ENCODE measurements at regions not wholly inside any gene's neighbourhood (a gene's known extent, or its start where the extent isn't known, plus 50 kb on each side); places are given as distances from the start of the nearest gene placed in this dataset.
A peak's percentile ranks its signal among the peaks of the same experiment; 100 is the strongest.

- H2BK5ac ChIP-seq (ENCODE audit: low read length) = no peak overlapping the region
- no peak overlapping the region for H2BK12ac ChIP-seq (ENCODE audit: low read length)
- H4K91ac ChIP-seq (ENCODE audit: low read depth, low read length, poor library complexity) = no peak overlapping the region
- no peak overlapping the region for H3K18ac ChIP-seq (ENCODE audit: low read length)
- H3K4me1 ChIP-seq (ENCODE audit: control insufficient read depth in 2 of 2, insufficient read depth in 1 of 2, low read depth in 1 of 2, low read length in 2 of 2) = no peaks in the 10 kb centered on the region
- no peak overlapping the region for H3K4ac ChIP-seq (ENCODE audit: low read length)
- no peak overlapping the region for H3K27ac ChIP-seq (replicated peaks; ENCODE audit: low read length)
- H2BK15ac ChIP-seq (ENCODE audit: low read length) = no peak overlapping the region
- no peak overlapping the region for H3K9ac ChIP-seq (ENCODE audit: low read depth, low read length, poor library complexity)
- no peaks in the 10 kb centered on the region for H3K79me1 ChIP-seq (ENCODE audit: low read depth, low read length)
- H3K9me3 ChIP-seq (replicated peaks in 1 of 2; ENCODE audit: control insufficient read depth in 2 of 2, insufficient read depth in 1 of 2, low read depth in 1 of 2, low read length in 2 of 2) = peaks cover 0 to 3% of the 10 kb centered on the region in 2 donors
- H4K8ac ChIP-seq (ENCODE audit: low read depth, low read length) = no peak overlapping the region
- no peak overlapping the region for H2BK120ac ChIP-seq (ENCODE audit: low read depth, low read length)
- H3K4me3 ChIP-seq (ENCODE audit: low read length in 2 of 2) = no peak overlapping the region
- no CpG with 5 or more reads among the region's 1 CpG for WGBS, 2 donors (ENCODE audit: extremely low coverage in 2 of 2, insufficient read length in 2 of 2, insufficient replicate concordance in 1 of 2)
- no peaks in the 10 kb centered on the region for H3K27me3 ChIP-seq (ENCODE audit: control insufficient read depth in 3 of 3, insufficient read depth in 3 of 3, low read depth in 1 of 3, low read length in 3 of 3)
- H2AFZ ChIP-seq (ENCODE audit: low read length) = peak overlapping the region; percentile 6
- no peak overlapping the region for H3K14ac ChIP-seq (ENCODE audit: low read length)
- no peak overlapping the region for H3K4me2 ChIP-seq (ENCODE audit: insufficient read depth, low read length, poor library complexity, severe bottlenecking)
- H3K36me3 ChIP-seq (replicated peaks in 1 of 2; ENCODE audit: control insufficient read depth in 2 of 2, insufficient read depth in 2 of 2, low read length in 2 of 2) = no peaks in the 10 kb centered on the region
- no peak overlapping the region for H2AK5ac ChIP-seq (ENCODE audit: low read depth, low read length)
- H3K23ac ChIP-seq (ENCODE audit: low read depth, low read length, poor library complexity) = no peak overlapping the region
- DNase-seq (ENCODE audit: low spot score) = no peak
Measured at GRCh38 chr7:84800846-84801245, 386.0 kb downstream of the SEMA3D start.

DNA sequence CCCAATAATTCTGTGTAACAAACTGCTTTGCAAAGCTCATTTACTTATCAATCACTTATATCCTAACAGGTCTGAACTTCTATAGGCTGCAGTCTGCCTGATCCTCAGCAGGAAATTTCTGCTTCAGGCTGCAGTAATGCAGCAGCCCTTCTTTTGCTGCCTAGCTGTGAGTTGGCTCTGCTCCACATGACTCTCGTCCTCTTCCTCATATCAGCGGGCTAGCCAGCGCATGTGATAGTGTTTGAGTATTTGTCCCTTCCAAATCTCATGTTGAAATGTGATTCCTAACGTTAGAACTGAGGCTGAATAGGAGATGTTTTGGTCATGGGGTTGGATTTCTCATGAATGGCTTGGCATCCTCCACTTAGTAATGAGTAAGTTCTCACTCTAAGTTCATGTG, 387.8 kb downstream of the SEMA3D start:
- WGBS, 2 donors (ENCODE audit: extremely low coverage in 2 of 2, insufficient read length in 2 of 2, insufficient replicate concordance in 1 of 2) = no CpG with 5 or more reads among the region's 4 CpGs
- Histone ChIP-seq H3K18ac (ENCODE audit: low read length) (no peak overlapping the region), H3K4ac (ENCODE audit: low read length) (no peak overlapping the region), H3K27me3 (ENCODE audit: control insufficient read depth in 3 of 3, insufficient read depth in 3 of 3, low read depth in 1 of 3, low read length in 3 of 3) (no peaks in the 10 kb centered on the region), H3K4me1 (ENCODE audit: control insufficient read depth in 2 of 2, insufficient read depth in 1 of 2, low read depth in 1 of 2, low read length in 2 of 2) (no peaks in the 10 kb centered on the region), H3K9ac (ENCODE audit: low read depth, low read length, poor library complexity) (no peak overlapping the region), H3K4me3 (ENCODE audit: low read length in 2 of 2) (no peak overlapping the region), H2BK15ac (ENCODE audit: low read length) (no peak overlapping the region), H3K23ac (ENCODE audit: low read depth, low read length, poor library complexity) (no peak overlapping the region), H3K79me1 (ENCODE audit: low read depth, low read length) (no peaks in the 10 kb centered on the region), H3K14ac (ENCODE audit: low read length) (no peak overlapping the region), H2AFZ (ENCODE audit: low read length) (peak overlapping the region; percentile 27), H2AK5ac (ENCODE audit: low read depth, low read length) (no peak overlapping the region), H3K9me3 (replicated peaks in 1 of 2; ENCODE audit: control insufficient read depth in 2 of 2, insufficient read depth in 1 of 2, low read depth in 1 of 2, low read length in 2 of 2) (no peaks in the 10 kb centered on the region), H2BK120ac (ENCODE audit: low read depth, low read length) (no peak overlapping the region), H2BK12ac (ENCODE audit: low read length) (no peak overlapping the region), H4K8ac (ENCODE audit: low read depth, low read length) (no peak overlapping the region), H4K91ac (ENCODE audit: low read depth, low read length, poor library complexity) (no peak overlapping the region), H3K36me3 (replicated peaks in 1 of 2; ENCODE audit: control insufficient read depth in 2 of 2, insufficient read depth in 2 of 2, low read length in 2 of 2) (no peaks in the 10 kb centered on the region), H3K4me2 (ENCODE audit: insufficient read depth, low read length, poor library complexity, severe bottlenecking) (no peak overlapping the region), H2BK5ac (ENCODE audit: low read length) (no peak overlapping the region), H3K27ac (replicated peaks; ENCODE audit: low read length) (no peak overlapping the region)
- no peak for DNase-seq (ENCODE audit: low spot score)

GRCh38 chr7:84792231-84792893, 394.5 kb downstream of the SEMA3D start:
- no peak overlapping the region for H4K91ac ChIP-seq (ENCODE audit: low read depth, low read length, poor library complexity)
- DNase-seq (ENCODE audit: low spot score) = no peak
- no peak overlapping the region for H2AK5ac ChIP-seq (ENCODE audit: low read depth, low read length)
- no peaks in the 10 kb centered on the region for H3K27me3 ChIP-seq (ENCODE audit: control insufficient read depth in 3 of 3, insufficient read depth in 3 of 3, low read depth in 1 of 3, low read length in 3 of 3)
- no peak overlapping the region for H3K9ac ChIP-seq (ENCODE audit: low read depth, low read length, poor library complexity)
- no peak overlapping the region for H3K14ac ChIP-seq (ENCODE audit: low read length)
- H3K4me2 ChIP-seq (ENCODE audit: insufficient read depth, low read length, poor library complexity, severe bottlenecking) = no peak overlapping the region
- WGBS, 2 donors (ENCODE audit: extremely low coverage in 2 of 2, insufficient read length in 2 of 2, insufficient replicate concordance in 1 of 2) = 100% methylated on average over 1 of the region's 8 CpGs
- no peaks in the 10 kb centered on the region for H3K9me3 ChIP-seq (replicated peaks in 1 of 2; ENCODE audit: control insufficient read depth in 2 of 2, insufficient read depth in 1 of 2, low read depth in 1 of 2, low read length in 2 of 2)
- no peak overlapping the region for H2BK15ac ChIP-seq (ENCODE audit: low read length)
- H3K4me1 ChIP-seq (ENCODE audit: control insufficient read depth in 2 of 2, insufficient read depth in 1 of 2, low read depth in 1 of 2, low read length in 2 of 2) = no peaks in the 10 kb centered on the region
- H3K4ac ChIP-seq (ENCODE audit: low read length) = no peak overlapping the region
- H3K4me3 ChIP-seq (ENCODE audit: low read length in 2 of 2) = no peak overlapping the region
- no peak overlapping the region for H2BK120ac ChIP-seq (ENCODE audit: low read depth, low read length)
- no peaks in the 10 kb centered on the region for H3K36me3 ChIP-seq (replicated peaks in 1 of 2; ENCODE audit: control insufficient read depth in 2 of 2, insufficient read depth in 2 of 2, low read length in 2 of 2)
- no peak overlapping the region for H3K18ac ChIP-seq (ENCODE audit: low read length)
- no peak overlapping the region for H2BK5ac ChIP-seq (ENCODE audit: low read length)
- H4K8ac ChIP-seq (ENCODE audit: low read depth, low read length) = no peak overlapping the region
- no peak overlapping the region for H2BK12ac ChIP-seq (ENCODE audit: low read length)
- H3K79me1 ChIP-seq (ENCODE audit: low read depth, low read length) = no peaks in the 10 kb centered on the region
- no peak overlapping the region for H3K23ac ChIP-seq (ENCODE audit: low read depth, low read length, poor library complexity)
- no peak overlapping the region for H2AFZ ChIP-seq (ENCODE audit: low read length)
- H3K27ac ChIP-seq (replicated peaks; ENCODE audit: low read length) = no peak overlapping the region

- H4K91ac ChIP-seq (ENCODE audit: low read depth, low read length, poor library complexity) = no peak overlapping the region
- no peak for DNase-seq (ENCODE audit: low spot score)
- no peak overlapping the region for H3K9ac ChIP-seq (ENCODE audit: low read depth, low read length, poor library complexity)
- no peak overlapping the region for H2AK5ac ChIP-seq (ENCODE audit: low read depth, low read length)
- H3K23ac ChIP-seq (ENCODE audit: low read depth, low read length, poor library complexity) = no peak overlapping the region
- H2BK120ac ChIP-seq (ENCODE audit: low read depth, low read length) = no peak overlapping the region
- no peak overlapping the region for H3K4me2 ChIP-seq (ENCODE audit: insufficient read depth, low read length, poor library complexity, severe bottlenecking)
- no peak overlapping the region for H3K4ac ChIP-seq (ENCODE audit: low read length)
- H2BK15ac ChIP-seq (ENCODE audit: low read length) = no peak overlapping the region
- H3K36me3 ChIP-seq (replicated peaks in 1 of 2; ENCODE audit: control insufficient read depth in 2 of 2, insufficient read depth in 2 of 2, low read length in 2 of 2) = no peaks in the 10 kb centered on the region
- H3K9me3 ChIP-seq (replicated peaks in 1 of 2; ENCODE audit: control insufficient read depth in 2 of 2, insufficient read depth in 1 of 2, low read depth in 1 of 2, low read length in 2 of 2) = no peaks in the 10 kb centered on the region
- H3K18ac ChIP-seq (ENCODE audit: low read length) = no peak overlapping the region
- no peak overlapping the region for H3K4me3 ChIP-seq (ENCODE audit: low read length in 2 of 2)
- H3K27me3 ChIP-seq (ENCODE audit: control insufficient read depth in 3 of 3, insufficient read depth in 3 of 3, low read depth in 1 of 3, low read length in 3 of 3) = no peaks in the 10 kb centered on the region
- H3K27ac ChIP-seq (replicated peaks; ENCODE audit: low read length) = no peak overlapping the region
- no peak overlapping the region for H3K14ac ChIP-seq (ENCODE audit: low read length)
- no peak overlapping the region for H2AFZ ChIP-seq (ENCODE audit: low read length)
- H3K79me1 ChIP-seq (ENCODE audit: low read depth, low read length) = no peaks in the 10 kb centered on the region
- H4K8ac ChIP-seq (ENCODE audit: low read depth, low read length) = no peak overlapping the region
- H3K4me1 ChIP-seq (ENCODE audit: control insufficient read depth in 2 of 2, insufficient read depth in 1 of 2, low read depth in 1 of 2, low read length in 2 of 2) = no peaks in the 10 kb centered on the region
- no peak overlapping the region for H2BK12ac ChIP-seq (ENCODE audit: low read length)
- WGBS, 2 donors (ENCODE audit: extremely low coverage in 2 of 2, insufficient read length in 2 of 2, insufficient replicate concordance in 1 of 2) = no CpG with 5 or more reads among the region's 2 CpGs
- H2BK5ac ChIP-seq (ENCODE audit: low read length) = no peak overlapping the region
Measured at GRCh38 chr7:84790882-84791281, 396.0 kb downstream of the SEMA3D start.

All from neuronal stem cell (in vitro differentiated cells).